ENCODE measurements at regions not wholly inside any gene's neighbourhood (a gene's known extent, or its start where the extent isn't known, plus 50 kb on each side); places are given as distances from the start of the nearest gene placed in this dataset.

DNA sequence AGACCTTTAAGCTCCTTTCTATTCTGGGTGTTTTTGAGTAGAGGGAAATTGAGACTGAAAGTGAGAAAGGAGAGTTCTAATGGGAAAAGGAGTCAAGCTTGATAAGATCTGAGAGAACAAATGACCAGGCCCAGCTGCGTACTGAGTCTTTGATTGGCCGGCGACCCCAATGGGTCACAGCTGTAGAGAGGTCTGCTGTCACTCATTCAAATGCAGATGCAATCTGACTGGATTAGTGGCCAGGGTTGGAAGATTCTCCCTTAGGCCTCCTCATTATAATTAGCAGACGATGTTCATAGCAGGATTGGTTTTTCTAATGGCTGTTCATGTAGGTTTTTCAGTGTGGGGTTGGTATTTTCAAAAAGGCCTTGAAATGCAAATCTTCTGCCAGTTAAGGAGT lies 127.2 kb upstream of the SLC25A13 start:
- no peak for TF ChIP-seq CTCF (IDR thresholded peaks at IDR 0.05)
- Mint-ChIP-seq H3K4me3 (no peak overlapping the region), H3K27ac (no peak overlapping the region), H3K27me3 (no peaks in the 10 kb centered on the region), H3K4me1 (no peaks in the 10 kb centered on the region), H3K36me3 (ENCODE audit: low read depth) (no peaks in the 10 kb centered on the region), H3K9me3 (no peaks in the 10 kb centered on the region)
- ATAC-seq (ENCODE audit: low read depth) (no peak), DNase-seq (no peak)
- intact Hi-C loops (cut with micrococcal nuclease) = no loop called here
- ChIA-PET CTCF (no interaction called here), POLR2A (no interaction called here)

DNA sequence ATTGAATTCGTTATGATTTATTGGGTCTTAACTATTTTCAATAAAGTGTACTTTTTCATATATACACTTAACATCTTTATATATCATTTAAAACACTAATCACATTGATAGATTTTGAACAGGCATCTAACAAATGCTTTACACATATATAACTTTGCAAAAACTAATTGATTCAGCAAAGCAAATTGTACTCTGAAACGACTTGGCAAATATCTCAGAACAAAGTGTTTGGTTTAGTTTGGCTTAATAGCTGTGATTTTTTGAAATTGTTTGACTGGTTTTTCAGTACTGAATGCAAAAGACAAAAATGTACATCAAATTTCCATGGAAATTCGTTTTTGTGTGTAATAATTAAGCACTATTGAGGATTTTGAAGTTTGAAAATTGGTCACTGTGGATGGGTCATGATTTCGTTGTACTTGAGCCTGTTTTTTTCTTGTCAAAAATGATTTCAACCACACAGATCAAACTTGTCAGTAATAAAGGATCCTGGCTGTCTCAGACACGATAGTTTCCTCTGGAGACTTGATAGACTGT lies 125.3 kb upstream of the SLC25A13 start:
- DNase-seq = no peak
- no peak for ATAC-seq (ENCODE audit: low read depth)
- ChIA-PET CTCF (no interaction called here), POLR2A (no interaction called here)
- no peak for TF ChIP-seq CTCF (IDR thresholded peaks at IDR 0.05)
- intact Hi-C loops (cut with micrococcal nuclease) = no loop called here
- no peak overlapping the region for H3K27ac Mint-ChIP-seq
- no peaks in the 10 kb centered on the region for H3K36me3 Mint-ChIP-seq (ENCODE audit: low read depth)
- no peaks in the 10 kb centered on the region for H3K9me3 Mint-ChIP-seq
- H3K4me3 Mint-ChIP-seq = no peak overlapping the region
- H3K27me3 Mint-ChIP-seq = no peaks in the 10 kb centered on the region
- H3K4me1 Mint-ChIP-seq = no peaks in the 10 kb centered on the region

DNA sequence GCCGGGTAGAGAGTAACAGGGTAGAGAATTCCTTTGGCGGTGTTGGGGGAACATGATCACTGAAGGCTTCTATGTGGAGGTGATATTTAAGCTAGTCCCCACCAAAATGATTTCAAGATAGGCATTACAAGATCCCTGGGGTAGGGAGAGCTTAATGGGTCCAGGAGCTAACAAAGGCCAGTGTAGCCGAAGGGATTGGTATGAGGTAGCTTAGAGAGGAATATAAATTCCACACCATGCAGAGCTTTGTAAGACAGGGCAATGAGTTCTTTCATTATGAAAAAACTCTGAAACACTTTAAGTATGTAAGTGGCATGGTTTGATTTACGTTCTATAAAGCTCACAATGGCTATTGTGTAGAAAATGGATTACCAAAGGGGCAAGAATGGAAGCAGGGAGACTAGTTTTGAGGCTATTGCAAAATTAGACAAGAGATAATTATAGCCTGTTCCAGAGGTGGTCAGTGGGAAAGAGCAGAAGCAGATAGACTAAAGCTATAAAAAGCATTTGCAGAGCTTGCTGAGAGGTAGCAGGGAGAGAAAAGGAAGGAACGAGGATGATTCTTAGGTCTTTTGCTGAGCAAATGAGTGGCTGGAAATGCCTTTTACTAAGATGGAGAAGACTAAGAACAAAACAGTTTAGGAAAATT lies 119.7 kb upstream of the SLC25A13 start:
- no peak for TF ChIP-seq CTCF (IDR thresholded peaks at IDR 0.05)
- intact Hi-C loops (cut with micrococcal nuclease) = no loop called here
- DNase-seq (no peak), ATAC-seq (ENCODE audit: low read depth) (no peak)
- ChIA-PET POLR2A (no interaction called here), CTCF (no interaction called here)
- peaks cover 2% of the 10 kb centered on the region for H3K9me3 Mint-ChIP-seq
- no peaks in the 10 kb centered on the region for H3K27me3 Mint-ChIP-seq
- H3K4me1 Mint-ChIP-seq = no peaks in the 10 kb centered on the region
- H3K36me3 Mint-ChIP-seq (ENCODE audit: low read depth) = no peaks in the 10 kb centered on the region
- no peak overlapping the region for H3K27ac Mint-ChIP-seq
- no peak overlapping the region for H3K4me3 Mint-ChIP-seq

- Mint-ChIP-seq H3K9me3 (peaks cover 2% of the 10 kb centered on the region), H3K27ac (no peak overlapping the region), H3K36me3 (ENCODE audit: low read depth) (no peaks in the 10 kb centered on the region), H3K27me3 (no peaks in the 10 kb centered on the region), H3K4me3 (no peak overlapping the region), H3K4me1 (no peaks in the 10 kb centered on the region)
- intact Hi-C loops (cut with micrococcal nuclease) = no loop called here
- DNase-seq = no peak
- ATAC-seq (ENCODE audit: low read depth) = no peak
- ChIA-PET CTCF (no interaction called here), POLR2A (no interaction called here)
- no peak for TF ChIP-seq CTCF (IDR thresholded peaks at IDR 0.05)
Observed at GRCh38 chr7:96440328-96440727, 118.4 kb upstream of the SLC25A13 start.

- no peaks in the 10 kb centered on the region for H3K27me3 Mint-ChIP-seq
- no peaks in the 10 kb centered on the region for H3K4me1 Mint-ChIP-seq
Observed at GRCh38 chr7:96436880-96437279, 115.0 kb upstream of the SLC25A13 start.

More at GRCh38 chr7:96436880-96437279, 115.0 kb upstream of the SLC25A13 start:
- Mint-ChIP-seq H3K9me3 (peaks cover 2% of the 10 kb centered on the region), H3K4me3 (no peak overlapping the region), H3K27ac (no peak overlapping the region), H3K36me3 (ENCODE audit: low read depth) (no peaks in the 10 kb centered on the region)
- POLR2A ChIA-PET = no interaction called here
- CTCF ChIA-PET = no interaction called here
- no peak for TF ChIP-seq CTCF (IDR thresholded peaks at IDR 0.05)
- ATAC-seq (ENCODE audit: low read depth) (no peak), DNase-seq (no peak)
- intact Hi-C loops (cut with micrococcal nuclease) = no loop called here

All from activated B cell treated with CpG ODN at 0.5 μM for 24 hours (primary cell).